CD4-positive, alpha-beta memory T cell (primary cell): ENCODE measurements at regions not wholly inside any gene's neighbourhood (a gene's known extent, or its start where the extent isn't known, plus 50 kb on each side); places are given as distances from the start of the nearest gene placed in this dataset.

Source experiments
- CTCF ChIA-PET: fragments of 350-600 bp; sonication (Branson Sonifier 250); formaldehyde crosslinking; loops from one replicate; lab custom pipeline; 2021; ENCODE audit warnings: inconsistent platforms; ENCODE audit not compliant: partially characterized antibody; lab: Charles Lee
- POLR2A ChIA-PET: fragments of 350-600 bp; sonication (Branson Sonifier 250); formaldehyde crosslinking; loops from one replicate; lab custom pipeline; 2021; ENCODE audit not compliant: partially characterized antibody; lab: Charles Lee
- DNase-seq, 5 donors: peaks; one replicate each; pipeline versions ENCODE4 v3.0.0 to v3.0.0-alpha.2; 2020 to 2022; ENCODE audit warnings: mixed read lengths in 1 of 5
- H3K27ac ChIP-seq: one replicate; pipeline ENCODE4 v1.7.0; 2013; ENCODE audit warnings: low read depth, low read length
- H3K27me3 ChIP-seq: 2 replicates; pipeline ENCODE4 v1.7.0; 2013; ENCODE audit warnings: mild to moderate bottlenecking, low read length, moderate library complexity; ENCODE audit not compliant: insufficient read depth
- H3K36me3 ChIP-seq: 2 replicates; pipeline ENCODE4 v1.7.0; 2013; ENCODE audit warnings: mild to moderate bottlenecking, low read length, moderate library complexity; ENCODE audit not compliant: insufficient read depth
- H3K4me1 ChIP-seq: 2 replicates; pipeline ENCODE4 v1.7.0; 2013; ENCODE audit warnings: mild to moderate bottlenecking, low read length, moderate library complexity; ENCODE audit not compliant: insufficient read depth
- H3K4me3 ChIP-seq, 2 donors: one replicate each; pipeline ENCODE4 v1.7.0; 2013; ENCODE audit warnings: low read length in 2 of 2, mild to moderate bottlenecking in 1 of 2
- H3K9me3 ChIP-seq, 2 donors: one replicate each; pipeline ENCODE4 v1.7.0; 2013; ENCODE audit warnings: low read length in 2 of 2, control low read depth in 1 of 2; ENCODE audit not compliant: control insufficient read depth in 1 of 2
- H3K27ac Mint-ChIP-seq, 7 donors: one replicate each; pipeline ENCODE4 v1.8.0; 2020 to 2021; ENCODE audit warnings: mixed read lengths in 7 of 7, mild to moderate bottlenecking in 6 of 7, inconsistent platforms in 3 of 7, moderate library complexity in 3 of 7
- H3K27me3 Mint-ChIP-seq, 2 donors: one replicate each; pipeline ENCODE4 v1.8.0; 2020 to 2021; ENCODE audit warnings: mixed read lengths in 2 of 2
- H3K36me3 Mint-ChIP-seq, 2 donors: one replicate each; pipeline ENCODE4 v1.8.0; 2020 to 2021; ENCODE audit warnings: mixed read lengths in 2 of 2, inconsistent platforms in 1 of 2, mild to moderate bottlenecking in 1 of 2
- H3K4me1 Mint-ChIP-seq, 4 donors: one replicate each; pipeline ENCODE4 v1.8.0; 2020 to 2021; ENCODE audit warnings: mixed read lengths in 4 of 4, mild to moderate bottlenecking in 1 of 4
- H3K4me3 Mint-ChIP-seq, 8 donors: one replicate each; pipeline ENCODE4 v1.8.0; 2020 to 2021; ENCODE audit warnings: mixed read lengths in 8 of 8, mild to moderate bottlenecking in 7 of 8, moderate library complexity in 6 of 8, inconsistent platforms in 3 of 8
- H3K9me3 Mint-ChIP-seq, 8 donors: one replicate each; pipeline ENCODE4 v1.8.0; 2020 to 2021; ENCODE audit warnings: mixed read lengths in 8 of 8, mild to moderate bottlenecking in 5 of 8, inconsistent platforms in 3 of 8, moderate library complexity in 1 of 8
- intact Hi-C: fragments of 100-400 bp; cut with micrococcal nuclease; formaldehyde crosslinking; loops from one replicate; pipeline ENCODE4 v1.15.1; 2023

GRCh38 chr1:80535466-80535865, 1265.3 kb upstream of the ADGRL2 start:
- no peak for DNase-seq
- no peaks in the 10 kb centered on the region for H3K4me1 Mint-ChIP-seq
- Histone ChIP-seq H3K9me3 (no peaks in the 10 kb centered on the region), H3K4me3 (no peak overlapping the region), H3K36me3 (no peaks in the 10 kb centered on the region), H3K4me1 (no peaks in the 10 kb centered on the region), H3K27me3 (no peaks in the 10 kb centered on the region), H3K27ac (no peak overlapping the region)
- no peaks in the 10 kb centered on the region for H3K27me3 Mint-ChIP-seq
- H3K4me3 Mint-ChIP-seq = no peak overlapping the region
- intact Hi-C loops = no loop called here
- ChIA-PET POLR2A (no interaction called here), CTCF (no interaction called here)
- no peaks in the 10 kb centered on the region for H3K36me3 Mint-ChIP-seq
- H3K27ac Mint-ChIP-seq = no peak overlapping the region
- peaks cover 0 to 12% (median 5%) of the 10 kb centered on the region in 8 donors for H3K9me3 Mint-ChIP-seq

DNA sequence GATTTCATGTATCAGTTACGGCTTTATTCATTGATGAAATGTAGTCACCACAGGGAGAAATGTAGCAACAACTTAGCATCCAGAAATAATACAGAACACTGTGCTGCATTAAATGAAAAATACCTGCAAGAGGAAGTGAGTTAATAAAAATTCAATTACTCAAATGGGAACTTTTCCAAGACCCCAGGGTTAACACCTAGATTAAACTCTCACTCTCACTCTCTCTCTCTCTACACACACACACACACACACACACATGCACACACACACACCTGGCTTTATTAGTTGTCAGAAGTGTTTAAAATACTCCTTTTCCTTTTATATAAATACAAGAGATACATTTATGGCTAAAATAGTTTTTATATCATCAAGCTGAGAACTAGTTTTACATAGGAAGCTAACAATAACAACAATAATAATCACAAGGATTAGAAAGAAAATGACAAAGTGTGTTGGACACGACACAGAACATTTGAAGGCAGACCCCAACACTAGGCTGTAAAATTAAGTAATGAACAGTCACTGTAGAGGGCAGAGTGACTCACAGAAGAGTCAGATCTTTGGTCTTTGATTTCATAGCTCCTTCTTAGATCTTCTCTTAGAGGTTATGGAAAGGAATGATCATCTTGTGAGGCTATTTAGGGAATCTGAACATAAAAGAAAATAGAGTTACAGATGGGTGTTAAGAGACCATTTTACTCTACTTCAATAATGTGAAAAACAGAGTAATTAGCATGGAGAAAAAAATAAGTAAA, 1266.0 kb upstream of the ADGRL2 start:
- Histone ChIP-seq H3K36me3 (no peaks in the 10 kb centered on the region), H3K9me3 (no peaks in the 10 kb centered on the region), H3K4me1 (no peaks in the 10 kb centered on the region), H3K4me3 (no peak overlapping the region), H3K27ac (no peak overlapping the region), H3K27me3 (no peaks in the 10 kb centered on the region)
- Mint-ChIP-seq H3K4me1 (no peaks in the 10 kb centered on the region), H3K4me3 (no peak overlapping the region), H3K27me3 (no peaks in the 10 kb centered on the region), H3K27ac (no peak overlapping the region), H3K36me3 (no peaks in the 10 kb centered on the region), H3K9me3 (peaks cover 0 to 12% (median 3%) of the 10 kb centered on the region in 8 donors)
- POLR2A ChIA-PET = no interaction called here
- no peak for DNase-seq
- intact Hi-C loops = no loop called here
- CTCF ChIA-PET = no interaction called here

GRCh38 chr1:80533775-80534334, 1266.9 kb upstream of the ADGRL2 start:
- Histone ChIP-seq H3K4me3 (no peak overlapping the region), H3K4me1 (no peaks in the 10 kb centered on the region), H3K36me3 (no peaks in the 10 kb centered on the region), H3K27me3 (no peaks in the 10 kb centered on the region), H3K9me3 (no peaks in the 10 kb centered on the region), H3K27ac (no peak overlapping the region)
- Mint-ChIP-seq H3K4me3 (no peak overlapping the region), H3K27me3 (no peaks in the 10 kb centered on the region), H3K9me3 (peaks cover 0 to 12% (median 3%) of the 10 kb centered on the region in 8 donors), H3K36me3 (no peaks in the 10 kb centered on the region), H3K4me1 (no peaks in the 10 kb centered on the region), H3K27ac (no peak overlapping the region)
- ChIA-PET POLR2A (no interaction called here), CTCF (no interaction called here)
- intact Hi-C loops = no loop called here
- no peak for DNase-seq

DNA sequence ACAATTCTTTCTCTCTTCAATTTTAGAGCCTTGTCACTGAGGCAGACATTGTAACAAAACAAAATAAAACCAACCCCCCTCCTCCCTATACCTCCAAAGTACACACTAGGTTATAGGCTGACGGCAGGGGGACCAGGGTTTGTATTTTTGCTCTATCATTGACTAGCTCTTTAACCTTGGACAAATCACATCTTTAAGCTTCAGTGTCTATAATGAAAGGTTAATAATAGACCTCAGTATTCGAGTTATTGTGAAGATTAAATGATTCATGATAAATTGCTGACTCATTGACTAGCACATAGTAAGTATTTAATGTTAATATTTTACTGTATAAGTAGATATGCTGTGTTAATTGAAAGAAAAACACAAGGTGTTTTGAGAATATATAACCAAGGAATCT, 1267.6 kb upstream of the ADGRL2 start:
- Mint-ChIP-seq H3K27me3 (no peaks in the 10 kb centered on the region), H3K27ac (no peak overlapping the region), H3K4me3 (no peak overlapping the region), H3K36me3 (no peaks in the 10 kb centered on the region), H3K9me3 (peaks cover 0 to 12% (median 2%) of the 10 kb centered on the region in 8 donors), H3K4me1 (no peaks in the 10 kb centered on the region)
- H3K27me3 ChIP-seq = no peaks in the 10 kb centered on the region
- CTCF ChIA-PET = no interaction called here
- no peaks in the 10 kb centered on the region for H3K4me1 ChIP-seq
- H3K27ac ChIP-seq = no peak overlapping the region
- intact Hi-C loops = no loop called here
- H3K9me3 ChIP-seq = no peaks in the 10 kb centered on the region
- H3K4me3 ChIP-seq = no peak overlapping the region
- POLR2A ChIA-PET = no interaction called here
- no peaks in the 10 kb centered on the region for H3K36me3 ChIP-seq
- no peak for DNase-seq

DNA sequence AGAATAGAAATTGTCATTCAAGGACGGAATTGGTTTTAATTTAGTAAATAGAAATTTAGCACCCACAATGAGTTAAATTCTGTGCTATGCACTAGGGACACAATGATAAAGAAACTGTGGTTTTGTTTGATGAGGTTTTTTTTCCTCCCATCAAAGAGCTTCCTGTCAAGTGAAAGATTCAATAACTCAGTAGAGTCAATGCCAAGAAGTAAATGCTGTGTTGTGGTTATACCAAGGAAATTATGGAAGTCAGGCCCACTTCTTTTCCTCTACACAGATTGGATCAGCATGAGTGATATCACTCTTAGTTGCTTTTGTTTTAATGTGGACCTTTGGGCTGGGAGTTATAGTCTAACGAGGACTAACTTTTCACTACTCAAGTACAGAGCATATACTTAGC, 1269.6 kb upstream of the ADGRL2 start:
- H3K4me1 ChIP-seq = no peaks in the 10 kb centered on the region
- CTCF ChIA-PET = no interaction called here
- Mint-ChIP-seq H3K36me3 (no peaks in the 10 kb centered on the region), H3K27me3 (no peaks in the 10 kb centered on the region), H3K9me3 (peaks cover 0 to 5% (median 0%) of the 10 kb centered on the region in 8 donors), H3K4me1 (no peaks in the 10 kb centered on the region), H3K4me3 (no peak overlapping the region), H3K27ac (no peak overlapping the region)
- intact Hi-C loops = no loop called here
- H3K4me3 ChIP-seq = no peak overlapping the region
- no peak overlapping the region for H3K27ac ChIP-seq
- no peaks in the 10 kb centered on the region for H3K36me3 ChIP-seq
- no peaks in the 10 kb centered on the region for H3K27me3 ChIP-seq
- POLR2A ChIA-PET = no interaction called here
- no peak for DNase-seq
- H3K9me3 ChIP-seq = no peaks in the 10 kb centered on the region

- Mint-ChIP-seq H3K36me3 (no peaks in the 10 kb centered on the region), H3K4me1 (no peaks in the 10 kb centered on the region), H3K27ac (no peak overlapping the region), H3K27me3 (no peaks in the 10 kb centered on the region), H3K4me3 (no peak overlapping the region), H3K9me3 (peaks cover 0 to 7% (median under 1%) of the 10 kb centered on the region in 8 donors)
- Histone ChIP-seq H3K4me3 (no peak overlapping the region), H3K36me3 (no peaks in the 10 kb centered on the region), H3K4me1 (no peaks in the 10 kb centered on the region), H3K9me3 (no peaks in the 10 kb centered on the region), H3K27me3 (no peaks in the 10 kb centered on the region), H3K27ac (no peak overlapping the region)
- intact Hi-C loops = no loop called here
- ChIA-PET POLR2A (no interaction called here), CTCF (no interaction called here)
- DNase-seq = no peak
Measured at GRCh38 chr1:80529546-80529945, 1271.2 kb upstream of the ADGRL2 start.

DNA sequence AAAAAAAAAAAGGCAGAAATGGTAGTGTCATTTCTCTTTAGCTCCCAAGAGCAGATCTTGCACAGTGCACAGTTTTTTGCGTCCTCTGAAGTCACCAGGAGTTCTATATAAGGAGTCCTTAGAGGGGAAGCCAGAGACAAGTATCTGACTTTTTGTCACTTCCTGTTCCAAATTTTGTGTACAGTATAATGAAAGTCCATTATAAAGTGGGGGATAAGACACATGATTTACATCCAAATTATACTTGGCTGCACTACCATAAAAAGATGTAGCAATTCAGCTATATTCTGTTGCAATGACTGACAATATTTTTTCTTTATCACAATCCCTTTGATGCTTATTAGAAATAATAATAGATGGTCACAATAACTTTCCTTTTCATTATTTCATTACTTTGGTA, 1276.9 kb upstream of the ADGRL2 start:
- no peaks in the 10 kb centered on the region for H3K4me1 ChIP-seq
- no peaks in the 10 kb centered on the region for H3K36me3 ChIP-seq
- H3K27me3 ChIP-seq = no peaks in the 10 kb centered on the region
- Mint-ChIP-seq H3K36me3 (no peaks in the 10 kb centered on the region), H3K4me3 (no peak overlapping the region), H3K9me3 (peaks cover 0 to 8% (median 3%) of the 10 kb centered on the region in 8 donors), H3K27ac (no peak overlapping the region), H3K27me3 (no peaks in the 10 kb centered on the region), H3K4me1 (no peaks in the 10 kb centered on the region)
- intact Hi-C loops = no loop called here
- ChIA-PET POLR2A (no interaction called here), CTCF (no interaction called here)
- H3K27ac ChIP-seq = no peak overlapping the region
- no peak for DNase-seq
- no peak overlapping the region for H3K4me3 ChIP-seq
- no peaks in the 10 kb centered on the region for H3K9me3 ChIP-seq
